IMR-90 (cell line): ENCODE measurements at regions not wholly inside any gene's neighbourhood (a gene's known extent, or its start where the extent isn't known, plus 50 kb on each side); places are given as distances from the start of the nearest gene placed in this dataset.

ENCODE experiments used
- ATAC-seq: fragments of 200-7000 bp; cut with Tn5 transposase; 2 replicates; pipeline ENCODE4 v1.9.1; 2020; ENCODE audit warnings: low read depth, mild to moderate bottlenecking, moderate library complexity
- BruUV-seq: library from RNA; stranded (reverse); fragments of 400-500 nt; replicated peaks from 2 replicates; lab custom pipeline; 2021; lab: Mats Ljungman, UMichigan
- CTCF ChIA-PET: fragments of 300-600 bp; formaldehyde crosslinking; extraction: SDS; loops from one replicate; lab custom pipeline; 2021; ENCODE audit warnings: antibody characterized with exemption; lab: Yijun Ruan, JAX
- POLR2A ChIA-PET: fragments of 300-600 bp; sonication (Branson Sonifier 250); formaldehyde crosslinking; loops from one replicate; lab custom pipeline; 2022; ENCODE audit warnings: antibody characterized with exemption; ENCODE audit not compliant: unreplicated experiment; lab: Charles Lee
- DNase-seq: peaks from one replicate; pipeline ENCODE4 v3.0.0; 2013
- H2AFZ ChIP-seq: replicated peaks from 2 replicates; pipeline ENCODE3; 2013; ENCODE audit warnings: low read length, mild to moderate bottlenecking; ENCODE audit not compliant: poor library complexity
- H2AK5ac ChIP-seq: 2 replicates; pipeline ENCODE4 v1.6.1; 2013; ENCODE audit warnings: low read depth, low read length, inconsistent platforms
- H2AK9ac ChIP-seq: replicated peaks from 2 replicates; pipeline ENCODE3; 2013; ENCODE audit warnings: mild to moderate bottlenecking, low read depth, low read length, moderate library complexity; ENCODE audit not compliant: poor library complexity
- H2BK120ac ChIP-seq: 2 replicates; pipeline ENCODE4 v1.6.1; 2013; ENCODE audit warnings: low read depth, low read length, inconsistent platforms
- H2BK15ac ChIP-seq: 3 replicates; pipeline ENCODE4 v1.6.1; 2013; ENCODE audit warnings: low read depth, low read length, inconsistent platforms
- H2BK20ac ChIP-seq: 2 replicates; pipeline ENCODE4 v1.6.1; 2013; ENCODE audit warnings: low read depth, mild to moderate bottlenecking, inconsistent platforms, low read length, moderate library complexity
- H2BK5ac ChIP-seq: 2 replicates; pipeline ENCODE4 v1.6.1; 2013; ENCODE audit warnings: mild to moderate bottlenecking, low read depth, low read length, inconsistent platforms; ENCODE audit not compliant: poor library complexity, severe bottlenecking
- H3K14ac ChIP-seq: replicated peaks from 2 replicates; pipeline ENCODE4 v1.6.1; 2013; ENCODE audit warnings: low read depth, low read length, inconsistent platforms
- H3K18ac ChIP-seq: 2 replicates; pipeline ENCODE4 v1.6.1; 2013; ENCODE audit warnings: low read depth, low read length, control low read depth
- H3K23ac ChIP-seq: 2 replicates; pipeline ENCODE4 v1.6.1; 2013; ENCODE audit warnings: low read depth, low read length, inconsistent platforms
- H3K27ac ChIP-seq: 2 replicates; pipeline ENCODE4 v1.5.1; 2013; ENCODE audit warnings: mild to moderate bottlenecking, control low read depth, low read length; ENCODE audit not compliant: insufficient read depth
- H3K27me3 ChIP-seq: 2 replicates; pipeline ENCODE4 v1.6.1; 2013; ENCODE audit warnings: low read length; ENCODE audit not compliant: control insufficient read depth, insufficient read depth
- H3K36me3 ChIP-seq: 2 replicates; pipeline ENCODE4 v1.6.1; 2013; ENCODE audit warnings: low read length, mixed read lengths; ENCODE audit not compliant: control insufficient read depth, insufficient read depth
- H3K4ac ChIP-seq: 2 replicates; pipeline ENCODE4 v1.6.1; 2013; ENCODE audit warnings: low read depth, low read length, inconsistent platforms
- H3K4me1 ChIP-seq: 2 replicates; pipeline ENCODE4 v1.6.1; 2013; ENCODE audit warnings: low read length, mixed read lengths; ENCODE audit not compliant: control insufficient read depth, insufficient read depth
- H3K4me2 ChIP-seq: 2 replicates; pipeline ENCODE4 v1.6.1; 2013; ENCODE audit warnings: low read depth, mild to moderate bottlenecking, control low read depth, low read length, moderate library complexity
- H3K4me3 ChIP-seq: 2 replicates; pipeline ENCODE4 v1.5.1; 2013; ENCODE audit warnings: low read depth, mild to moderate bottlenecking, control low read depth, low read length, moderate library complexity; ENCODE audit not compliant: insufficient read depth
- H3K56ac ChIP-seq: 2 replicates; pipeline ENCODE4 v1.6.1; 2013; ENCODE audit warnings: low read length, inconsistent platforms; ENCODE audit not compliant: insufficient read depth; ENCODE audit errors: extremely low read depth
- H3K79me1 ChIP-seq, 2 experiments: 2 replicates each; pipeline ENCODE4 v1.6.1; 2013; ENCODE audit warnings: low read length in 2 of 2, inconsistent platforms in 1 of 2, low read depth in 1 of 2
- H3K9ac ChIP-seq: 2 replicates; pipeline ENCODE4 v1.6.1; 2013; ENCODE audit warnings: low read depth, low read length, control low read depth
- H3K9me1 ChIP-seq: 2 replicates; pipeline ENCODE4 v1.6.1; 2013; ENCODE audit warnings: low read length, inconsistent platforms; ENCODE audit not compliant: insufficient read depth
- H3K9me3 ChIP-seq: 2 replicates; pipeline ENCODE4 v1.6.1; 2013; ENCODE audit warnings: low read length; ENCODE audit not compliant: control insufficient read depth, insufficient read depth
- H4K20me1 ChIP-seq: 2 replicates; pipeline ENCODE4 v1.6.1; 2013; ENCODE audit warnings: low read length, inconsistent platforms; ENCODE audit not compliant: insufficient read depth
- H4K5ac ChIP-seq: 2 replicates; pipeline ENCODE4 v1.6.1; 2013; ENCODE audit warnings: mild to moderate bottlenecking, low read depth, low read length, control low read depth
- H4K8ac ChIP-seq, 2 experiments: 2 replicates each; pipeline ENCODE4 v1.6.1; 2013; ENCODE audit warnings: low read depth in 2 of 2, low read length in 2 of 2, control low read depth in 1 of 2, inconsistent platforms in 1 of 2
- H4K91ac ChIP-seq: 2 replicates; pipeline ENCODE4 v1.6.1; 2013; ENCODE audit warnings: low read depth, low read length, inconsistent platforms; ENCODE audit not compliant: insufficient read depth
- BHLHE40 ChIP-seq: fragments of 150-350 bp; IDR thresholded peaks from 2 replicates; pipeline ENCODE4 v1.6.1; 2016; ENCODE audit warnings: mild to moderate bottlenecking, low read depth, low read length
- CEBPB ChIP-seq: IDR thresholded peaks from 2 replicates; pipeline ENCODE4 v1.6.1; 2012; ENCODE audit warnings: low read depth, low read length, improper control_type of control experiment
- CHD1 ChIP-seq: IDR thresholded peaks from 2 replicates; pipeline ENCODE4 v1.6.1; 2012; ENCODE audit warnings: low read depth, low read length, improper control_type of control experiment
- CTCF ChIP-seq: conservative IDR thresholded peaks from 2 replicates; pipeline ENCODE4 v1.5.1; 2012; ENCODE audit warnings: mild to moderate bottlenecking, low read depth, low read length, improper control_type of control experiment
- FOS ChIP-seq: fragments of 150-350 bp; IDR thresholded peaks from 2 replicates; pipeline ENCODE4 v1.6.1; 2016; ENCODE audit warnings: low read depth, low read length
- MAFK ChIP-seq: IDR thresholded peaks from 2 replicates; pipeline ENCODE4 v1.6.1; 2012; ENCODE audit warnings: low read depth, low read length, improper control_type of control experiment
- MAZ ChIP-seq: IDR thresholded peaks from 2 replicates; pipeline ENCODE4 v1.6.1; 2012; ENCODE audit warnings: low read depth, mild to moderate bottlenecking, low read length, improper control_type of control experiment, moderate library complexity, borderline replicate concordance
- MXI1 ChIP-seq: IDR thresholded peaks from 2 replicates; pipeline ENCODE4 v1.6.1; 2012; ENCODE audit warnings: low read depth, mild to moderate bottlenecking, low read length, moderate library complexity, borderline replicate concordance
- NFE2L2 ChIP-seq: fragments of 150-350 bp; IDR thresholded peaks from 2 replicates; pipeline ENCODE4 v1.6.1; 2016; ENCODE audit warnings: low read depth, mild to moderate bottlenecking, low read length
- POLR2A ChIP-seq: IDR thresholded peaks from 2 replicates; pipeline ENCODE4 v1.6.1; 2012; ENCODE audit warnings: mild to moderate bottlenecking, low read depth, low read length
- RAD21 ChIP-seq: IDR thresholded peaks from 2 replicates; pipeline ENCODE4 v1.6.1; 2012; ENCODE audit warnings: low read length, improper control_type of control experiment
- RCOR1 ChIP-seq: IDR thresholded peaks from 2 replicates; pipeline ENCODE4 v1.6.1; 2012; ENCODE audit warnings: mild to moderate bottlenecking, low read length, improper control_type of control experiment; ENCODE audit not compliant: insufficient replicate concordance
- RFX5 ChIP-seq: IDR thresholded peaks from 2 replicates; pipeline ENCODE4 v1.8.0; 2012; ENCODE audit warnings: low read depth, mild to moderate bottlenecking, low read length, moderate library complexity
- SMC3 ChIP-seq: fragments of 150-350 bp; IDR thresholded peaks from 2 replicates; pipeline ENCODE4 v1.6.1; 2016; ENCODE audit warnings: low read depth, mild to moderate bottlenecking, antibody characterized with exemption, low read length, moderate library complexity
- USF2 ChIP-seq: fragments of 150-350 bp; IDR thresholded peaks from 2 replicates; pipeline ENCODE4 v1.6.1; 2017; ENCODE audit warnings: mild to moderate bottlenecking, antibody characterized with exemption, low read length, low read depth
- WGBS, 2 experiments: methylation state at CpG; one replicate each; pipeline versions ENCODE4 v1.1.5 to v1.1.7; 2013; ENCODE audit warnings: missing lambda C conversion rate in 2 of 2; ENCODE audit not compliant: insufficient read length in 1 of 2; ENCODE audit errors: extremely low coverage in 2 of 2; 5-methylcytosine and 5-hydroxymethylcytosine counted together
- dilution Hi-C: fragments of 300-500 bp; cut with HindIII; formaldehyde crosslinking; loops from one replicate; pipeline ENCODE4 v1.14.3; 2018; ENCODE audit warnings: low sequenced_read_pairs; ENCODE audit not compliant: unreplicated experiment
- in situ Hi-C: fragments of 300-500 bp; cut with MboI; formaldehyde crosslinking; loops from 3 replicates; pipeline ENCODE4 v1.14.3; 2019; ENCODE audit warnings: low sequenced_read_pairs, inconsistent platforms, mixed read lengths
- intact Hi-C: fragments of 100-400 bp; cut with micrococcal nuclease; formaldehyde crosslinking; loops from 2 replicates; pipeline ENCODE4 v1.10.0; 2022
- TF ChIP-seq, protein P1 (sequence below): fragments of 150-350 bp; IDR thresholded peaks from 2 replicates; pipeline ENCODE4 v1.6.1; 2016; ENCODE audit warnings: low read depth, mild to moderate bottlenecking, low read length, moderate library complexity, borderline replicate concordance

GRCh38 chr12:25357595-25357994 lies 106.9 kb upstream of the KRAS start:
- H2BK15ac ChIP-seq = no peak overlapping the region
- no peak overlapping the region for H3K56ac ChIP-seq
- CTCF ChIA-PET = no interaction called here
- no peak for TF ChIP-seq FOS
- no peak for TF ChIP-seq CTCF
- TF ChIP-seq MAFK = no peak
- no peak for TF ChIP-seq CEBPB
- TF ChIP-seq NFE2L2 = no peak
- TF ChIP-seq RAD21 = no peak
- no peak for TF ChIP-seq MAZ
- no peak for TF ChIP-seq CHD1
- TF ChIP-seq USF2 = no peak
- no peak for TF ChIP-seq MXI1
- no peak for TF ChIP-seq POLR2A
- no peak for TF ChIP-seq RFX5
- TF ChIP-seq BHLHE40 = no peak
- TF ChIP-seq RCOR1 = no peak
- TF ChIP-seq, protein P1, sequence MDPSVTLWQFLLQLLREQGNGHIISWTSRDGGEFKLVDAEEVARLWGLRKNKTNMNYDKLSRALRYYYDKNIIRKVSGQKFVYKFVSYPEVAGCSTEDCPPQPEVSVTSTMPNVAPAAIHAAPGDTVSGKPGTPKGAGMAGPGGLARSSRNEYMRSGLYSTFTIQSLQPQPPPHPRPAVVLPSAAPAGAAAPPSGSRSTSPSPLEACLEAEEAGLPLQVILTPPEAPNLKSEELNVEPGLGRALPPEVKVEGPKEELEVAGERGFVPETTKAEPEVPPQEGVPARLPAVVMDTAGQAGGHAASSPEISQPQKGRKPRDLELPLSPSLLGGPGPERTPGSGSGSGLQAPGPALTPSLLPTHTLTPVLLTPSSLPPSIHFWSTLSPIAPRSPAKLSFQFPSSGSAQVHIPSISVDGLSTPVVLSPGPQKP = no peak
- TF ChIP-seq SMC3 = no peak
- DNase-seq (no peak), ATAC-seq (no peak)
- no peak overlapping the region for H3K9ac ChIP-seq
- WGBS, 2 experiments = no CpG with 5 or more reads among the region's 2 CpGs
- POLR2A ChIA-PET = no interaction called here
- in situ Hi-C loops (no loop called here), dilution Hi-C loops (no loop called here), intact Hi-C loops (no loop called here)
- BruUV-seq = no TSS peak
- H4K91ac ChIP-seq = no peak overlapping the region
- H4K5ac ChIP-seq = no peak overlapping the region
- no peak overlapping the region for H3K4ac ChIP-seq
- H3K4me1 ChIP-seq = no peaks in the 10 kb centered on the region
- no peaks in the 10 kb centered on the region for H4K20me1 ChIP-seq
- no peak overlapping the region for H3K4me3 ChIP-seq
- no peak overlapping the region for H3K14ac ChIP-seq
- no peak overlapping the region for H3K27ac ChIP-seq
- H2BK20ac ChIP-seq = no peak overlapping the region
- no peak overlapping the region for H2AK5ac ChIP-seq
- no peak overlapping the region for H2BK5ac ChIP-seq
- no peak overlapping the region; a peak in 1 of 4 replicates for H4K8ac ChIP-seq
- no peak overlapping the region for H3K4me2 ChIP-seq
- no peaks in the 10 kb centered on the region for H3K9me1 ChIP-seq
- no peak overlapping the region for H3K18ac ChIP-seq
- H3K23ac ChIP-seq = no peak overlapping the region
- H2AK9ac ChIP-seq = no peak overlapping the region
- H2BK120ac ChIP-seq = no peak overlapping the region
- H3K79me1 ChIP-seq = no peaks in the 10 kb centered on the region
- H2AFZ ChIP-seq = no peak overlapping the region
- no peaks in the 10 kb centered on the region for H3K27me3 ChIP-seq
- no peaks in the 10 kb centered on the region for H3K9me3 ChIP-seq
- H3K36me3 ChIP-seq = no peaks in the 10 kb centered on the region
